ENCODE measurements at regions not wholly inside any gene's neighbourhood (a gene's known extent, or its start where the extent isn't known, plus 50 kb on each side); places are given as distances from the start of the nearest gene placed in this dataset.

- TF ChIP-seq CTCF (IDR thresholded peaks at IDR 0.05; ENCODE audit: extremely low read depth in 1 of 2, insufficient read depth in 1 of 2, low read depth in 1 of 2, low read length in 2 of 2): no peak
- no peak for TF ChIP-seq POLR2A (IDR thresholded peaks at IDR 0.05; ENCODE audit: low read depth, low read length)
- no peak for TF ChIP-seq MAX (IDR thresholded peaks at IDR 0.05; ENCODE audit: insufficient read depth, insufficient read length)
- TF ChIP-seq MYC (IDR thresholded peaks at IDR 0.05; ENCODE audit: low read depth, low read length): no peak
- TF ChIP-seq EZH2 (IDR thresholded peaks at IDR 0.05; ENCODE audit: borderline replicate concordance, low read depth, low read length, severe bottlenecking): no peak
- no peak for TF ChIP-seq POLR2AphosphoS5 (IDR thresholded peaks at IDR 0.05; ENCODE audit: insufficient read depth, low read depth, low read length)
- no peak for TF ChIP-seq JUN (IDR thresholded peaks at IDR 0.05; ENCODE audit: borderline replicate concordance, insufficient read depth, insufficient read length, low read depth)
- TF ChIP-seq GATA2 (IDR thresholded peaks at IDR 0.05; ENCODE audit: insufficient read depth, insufficient read length, low read depth, low read length): no peak
- TF ChIP-seq FOS (IDR thresholded peaks at IDR 0.05; ENCODE audit: borderline replicate concordance, insufficient read depth, low read length): no peak
Measured at GRCh38 chr6:69489970-69490369, 306.8 kb downstream of the LMBRD1 start.
